HK-2 (cell line): ENCODE measurements at regions not wholly inside any gene's neighbourhood (a gene's known extent, or its start where the extent isn't known, plus 50 kb on each side); places are given as distances from the start of the nearest gene placed in this dataset.
"Not testable (repeated sequence)": the region's sequence is repeated elsewhere in the genome, so short reads cannot be mapped to it uniquely, and the experiment has no call there.

Experiments
- DNase-seq: peaks from one replicate; pipeline ENCODE4 v3.0.0-alpha.2; 2018; ENCODE audit not compliant: unreplicated experiment

DNA sequence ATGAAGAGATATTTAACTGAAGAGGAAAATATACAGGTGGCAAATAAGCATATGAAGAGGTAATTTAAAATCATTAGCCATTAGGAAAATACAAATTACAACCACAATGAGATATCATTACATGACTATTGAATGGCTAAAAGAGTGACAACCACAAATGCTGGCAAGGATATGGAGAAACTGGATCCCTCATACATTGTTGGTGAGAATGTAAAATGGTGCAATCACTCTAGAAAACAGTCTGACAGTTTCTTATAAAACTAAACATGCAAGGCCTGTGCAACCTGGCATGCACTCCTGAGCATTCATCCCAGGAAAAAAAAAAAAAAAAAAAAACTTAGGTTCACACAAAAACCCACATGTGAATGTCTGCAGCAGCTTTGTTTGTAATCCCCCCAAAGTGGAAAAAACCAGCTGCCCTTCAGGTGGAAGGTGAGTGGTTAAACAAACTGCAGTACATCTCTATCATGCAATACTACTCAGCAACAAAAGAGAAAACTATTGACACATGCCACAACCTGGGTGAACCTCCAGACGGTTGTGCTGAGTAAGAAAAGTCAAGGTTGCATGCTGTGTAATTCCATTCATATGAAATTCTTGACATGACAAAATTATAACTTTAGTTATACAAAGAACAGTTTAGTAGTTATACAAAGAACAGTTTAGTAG, 189.2 kb upstream of the IRF2BP2 start:
- DNase-seq: not testable (repeated sequence)

DNA sequence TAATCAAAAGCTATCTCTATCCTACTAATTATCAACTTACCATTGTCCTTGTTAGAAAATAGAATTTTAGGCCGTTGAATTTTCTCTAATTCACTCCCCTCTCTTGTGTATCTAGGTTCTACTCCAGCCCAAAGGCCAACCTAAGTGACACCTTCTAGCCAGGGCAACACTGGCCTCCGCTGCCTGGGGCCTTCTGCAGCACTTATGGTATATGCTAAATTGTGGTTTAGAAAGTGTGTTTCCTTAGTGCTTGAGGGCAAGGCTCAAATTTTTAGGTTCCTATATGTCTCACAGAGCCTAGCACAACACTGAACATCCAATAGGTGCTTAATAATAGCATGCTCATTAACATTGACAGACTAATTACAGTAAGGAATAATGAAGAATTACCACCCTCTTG, 187.2 kb upstream of the IRF2BP2 start:
- DNase-seq: not testable (repeated sequence)

DNA sequence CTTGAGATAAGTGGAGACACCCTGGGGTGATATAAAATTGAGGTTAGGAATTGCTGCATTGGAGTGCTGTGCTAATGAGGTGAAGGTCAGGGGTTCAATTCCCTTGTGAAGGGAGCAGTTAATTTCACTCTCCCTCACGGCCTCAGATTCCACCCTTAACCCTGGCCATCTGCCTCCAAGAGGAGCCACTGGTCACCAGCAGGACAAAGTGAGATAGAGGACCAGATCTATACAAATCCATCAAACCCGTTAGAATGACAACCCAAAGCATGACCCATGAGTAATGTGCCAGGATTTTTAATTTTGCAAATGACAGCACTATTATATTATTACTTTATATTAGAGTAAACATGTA, 186.4 kb upstream of the IRF2BP2 start:
- DNase-seq: not testable (repeated sequence)

DNA sequence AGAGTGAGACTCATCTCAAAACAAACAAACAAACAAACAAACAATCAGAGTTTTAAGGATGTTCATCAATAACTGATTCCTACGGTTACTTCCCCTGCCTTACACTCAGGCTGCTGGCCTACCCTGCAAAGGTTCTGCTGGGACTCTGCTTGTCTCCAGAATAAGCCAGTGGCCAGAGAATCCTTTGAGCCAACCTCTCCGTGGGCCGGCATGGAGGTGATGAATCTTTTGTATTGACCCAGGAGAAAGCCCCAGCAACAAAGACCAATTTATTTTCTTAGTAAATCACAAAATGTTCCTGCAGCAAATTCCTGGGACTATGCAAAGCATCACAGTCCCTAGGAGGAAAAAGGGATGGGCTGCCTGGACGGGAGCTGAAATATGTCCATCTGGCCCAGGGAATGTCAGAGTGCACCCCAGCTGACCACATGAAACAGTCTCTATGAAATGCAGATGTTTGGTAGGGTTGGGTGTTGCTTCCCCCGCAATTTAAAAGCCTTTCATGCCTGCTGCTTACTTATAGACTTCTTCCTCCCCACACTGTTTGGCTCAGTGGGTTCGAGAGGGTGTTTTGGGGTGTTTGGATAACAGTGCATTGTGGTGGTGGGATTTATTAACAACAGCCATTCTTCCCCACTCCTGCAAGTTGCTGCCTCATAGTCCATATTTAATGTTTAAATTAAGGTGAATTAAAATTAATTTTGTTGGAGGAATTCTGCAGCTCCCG, 185.9 kb upstream of the IRF2BP2 start:
- not testable (repeated sequence) for DNase-seq

DNA sequence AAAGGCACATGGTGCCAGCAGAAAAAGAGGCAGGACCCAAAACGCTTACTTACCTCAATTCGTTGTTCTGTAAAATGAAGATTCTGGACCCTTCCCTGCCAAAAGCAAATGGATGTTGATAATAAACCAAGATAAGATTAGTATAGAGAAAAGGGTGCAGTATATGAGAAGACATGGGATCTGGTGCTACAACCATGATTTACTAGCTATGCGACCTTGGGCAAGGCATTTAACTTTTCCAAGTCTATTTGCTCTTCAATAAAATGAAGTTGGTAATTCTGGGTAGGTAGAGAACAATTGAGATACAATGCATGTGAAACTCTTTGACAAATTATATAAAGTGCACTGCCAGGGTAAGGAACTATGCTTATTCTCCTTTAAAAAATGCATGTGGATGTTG, 185.0 kb upstream of the IRF2BP2 start:
- DNase-seq: not testable (repeated sequence)

DNA sequence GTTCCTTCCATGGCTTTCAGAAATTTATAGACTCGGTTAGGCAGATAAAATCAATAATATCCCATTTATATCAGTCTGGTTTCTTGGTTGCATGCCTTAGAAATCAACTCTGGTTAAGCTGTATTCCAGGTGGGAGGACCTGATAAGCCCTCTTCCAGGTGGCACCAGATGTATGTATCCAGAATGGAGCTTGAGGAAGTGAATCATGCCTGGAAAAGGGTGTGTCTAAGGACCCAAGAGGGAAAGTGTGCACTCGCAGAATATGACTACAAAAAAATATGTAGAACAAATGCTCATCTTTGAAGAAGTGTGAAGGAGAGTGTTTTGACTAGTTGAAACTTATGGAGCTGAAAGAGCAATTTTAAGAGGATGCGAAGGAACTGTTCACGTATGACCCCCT, 184.5 kb upstream of the IRF2BP2 start:
- DNase-seq: not testable (repeated sequence)

DNA sequence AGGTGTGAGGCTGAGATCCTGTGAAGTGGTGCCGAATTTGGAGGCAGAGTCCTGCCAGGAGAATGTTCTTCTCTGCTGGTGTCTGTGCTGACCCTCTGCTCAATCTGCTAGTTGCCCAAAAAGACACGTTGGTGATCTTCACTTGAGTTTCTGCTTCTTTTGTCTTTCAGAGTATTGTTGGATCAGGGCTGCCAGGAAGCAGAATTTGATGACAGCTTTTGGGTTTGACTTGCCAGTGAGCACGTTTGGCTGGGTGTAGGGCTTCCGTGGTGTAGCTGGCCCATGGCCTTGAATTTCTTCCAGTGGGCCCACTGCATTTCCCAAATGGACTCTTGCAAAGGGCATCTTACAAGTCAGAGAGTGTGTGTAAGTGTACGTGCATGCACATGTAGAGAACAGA, 183.9 kb upstream of the IRF2BP2 start:
- DNase-seq: not testable (repeated sequence)

DNA sequence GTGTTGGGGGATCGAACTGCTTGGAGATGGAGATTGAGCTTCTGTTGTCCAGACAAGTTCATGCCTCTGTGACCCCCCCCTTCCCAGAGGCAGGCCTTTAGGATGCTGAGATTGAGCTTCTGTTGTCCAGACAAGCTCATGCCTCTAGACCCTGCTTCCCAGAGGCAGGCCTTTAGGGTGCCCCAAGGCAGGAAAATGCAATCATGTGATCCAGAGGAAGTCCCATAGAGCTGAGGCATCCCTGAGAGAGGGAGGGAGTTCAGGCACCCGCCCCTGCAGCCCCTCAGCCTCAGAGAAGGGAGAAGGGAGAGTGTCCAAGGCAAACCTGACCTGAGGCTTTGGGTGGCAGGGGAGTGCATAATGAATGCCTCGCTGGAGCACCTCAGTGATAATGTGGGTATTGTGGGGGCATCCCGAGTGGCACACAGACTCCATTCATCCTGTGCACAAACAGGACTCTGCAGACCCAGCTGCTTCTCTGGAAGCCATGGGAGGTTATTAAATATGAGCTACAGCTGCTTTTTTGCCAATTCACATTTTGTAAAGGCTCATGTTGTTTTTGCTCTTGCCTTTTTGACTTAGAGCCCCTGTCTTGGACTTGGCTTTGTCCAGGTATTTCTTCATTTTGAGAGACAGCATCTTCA, 182.4 kb upstream of the IRF2BP2 start:
- DNase-seq: not testable (repeated sequence)

DNA sequence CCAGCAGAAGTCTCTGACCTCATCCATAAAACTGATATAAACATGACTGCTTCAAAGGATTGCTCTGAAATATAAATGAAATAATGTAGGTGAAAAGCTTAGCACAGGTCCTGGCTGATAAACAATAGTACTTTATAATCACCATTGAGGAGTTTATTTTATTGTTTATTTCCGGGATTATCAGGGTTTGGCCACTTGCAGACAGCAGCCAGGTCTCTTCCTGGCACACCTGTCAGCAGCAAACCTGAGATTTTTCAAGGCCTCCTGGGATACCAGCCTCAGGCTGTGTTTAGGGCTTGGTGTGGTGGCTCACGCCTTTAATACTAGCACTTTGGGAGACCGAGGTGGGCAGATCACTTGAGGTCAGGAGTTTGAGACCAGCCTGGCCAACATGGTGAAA, 181.6 kb upstream of the IRF2BP2 start:
- DNase-seq: not testable (repeated sequence)

DNA sequence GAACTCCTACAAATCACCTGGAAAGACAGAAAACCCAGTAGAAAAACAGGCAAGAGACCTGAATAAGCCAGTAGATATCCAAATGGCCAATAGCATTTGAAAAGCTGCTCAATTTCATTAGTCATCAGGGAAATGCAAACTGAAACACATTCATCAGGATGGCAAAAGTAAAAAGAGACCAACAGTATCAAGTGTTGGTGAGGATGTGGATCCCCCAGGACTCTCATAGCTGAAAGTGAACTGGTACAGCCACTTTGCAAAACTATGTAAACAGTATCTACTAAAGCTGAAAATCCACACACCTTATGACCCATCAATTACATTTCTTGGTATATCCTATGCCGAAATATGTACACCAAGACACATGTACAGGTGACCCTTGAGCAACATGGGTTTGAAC, 180.4 kb upstream of the IRF2BP2 start:
- DNase-seq: not testable (repeated sequence)

DNA sequence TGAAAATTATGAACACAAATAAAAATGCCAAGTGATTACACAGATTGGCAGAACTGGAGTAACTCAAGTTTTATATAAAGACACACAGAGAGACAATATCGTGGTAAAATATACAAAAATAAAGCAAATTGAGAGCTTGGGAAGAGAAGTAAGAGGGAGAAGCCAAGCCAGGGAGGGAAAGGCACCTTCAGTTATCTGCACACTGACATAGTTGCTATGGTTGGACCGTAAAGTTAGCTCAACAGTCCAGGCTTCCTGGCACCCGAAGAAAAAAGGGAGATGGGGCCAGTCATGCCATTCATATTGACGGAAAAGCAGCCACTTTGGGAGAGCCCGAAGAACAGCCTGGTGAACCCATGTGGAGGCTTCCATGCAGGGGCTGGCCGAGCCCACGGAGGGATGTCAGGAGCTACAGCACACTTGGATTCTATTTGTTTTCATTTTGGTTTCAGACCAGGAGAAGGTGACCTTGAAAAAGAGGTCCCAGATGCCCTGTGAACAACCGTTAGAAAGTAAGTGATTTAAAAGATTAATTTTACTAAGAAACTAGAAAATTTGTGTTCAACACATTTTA, 177.1 kb upstream of the IRF2BP2 start:
- not testable (repeated sequence) for DNase-seq

DNA sequence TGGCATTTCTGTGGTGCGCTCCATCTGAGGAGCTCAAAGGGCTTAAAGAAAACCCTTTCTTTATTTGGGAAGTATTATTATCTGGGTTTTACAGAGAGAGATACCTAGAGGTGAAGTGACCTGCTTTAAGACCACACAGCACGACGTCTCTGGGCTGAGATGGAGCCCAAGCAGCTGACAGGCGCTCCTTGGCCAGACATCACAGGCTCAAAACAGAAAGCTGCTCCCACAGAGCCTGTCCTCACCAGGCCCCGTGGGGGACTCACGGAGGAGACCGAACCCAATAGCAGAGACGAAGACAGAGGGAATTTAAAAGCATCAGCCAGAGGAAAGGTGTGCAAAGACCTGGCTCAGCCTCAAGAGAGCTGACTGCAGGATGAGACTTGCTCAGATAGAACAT, 175.9 kb upstream of the IRF2BP2 start:
- not testable (repeated sequence) for DNase-seq

DNA sequence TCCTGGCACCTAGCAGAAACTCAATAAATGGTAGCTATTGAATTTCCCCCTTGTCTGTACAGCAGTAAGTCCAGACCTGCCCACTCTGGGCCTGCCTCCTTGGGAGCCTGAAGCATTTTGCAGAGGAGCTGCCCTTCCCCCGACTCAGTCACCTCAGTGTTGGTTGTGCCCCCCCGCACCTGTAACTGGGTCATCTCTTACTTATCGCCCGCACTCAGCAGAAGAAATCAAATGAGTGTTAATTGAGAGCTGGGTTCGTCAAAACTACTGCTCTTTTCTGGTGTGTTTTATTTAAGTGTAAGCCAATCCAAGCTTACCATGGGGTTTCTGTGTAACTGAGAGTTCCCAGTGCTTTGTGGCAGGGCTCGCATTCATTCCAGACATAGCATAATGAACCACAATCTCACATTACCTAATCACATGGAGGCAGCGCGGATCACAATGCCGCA, 175.5 kb upstream of the IRF2BP2 start:
- not testable (repeated sequence) for DNase-seq

DNA sequence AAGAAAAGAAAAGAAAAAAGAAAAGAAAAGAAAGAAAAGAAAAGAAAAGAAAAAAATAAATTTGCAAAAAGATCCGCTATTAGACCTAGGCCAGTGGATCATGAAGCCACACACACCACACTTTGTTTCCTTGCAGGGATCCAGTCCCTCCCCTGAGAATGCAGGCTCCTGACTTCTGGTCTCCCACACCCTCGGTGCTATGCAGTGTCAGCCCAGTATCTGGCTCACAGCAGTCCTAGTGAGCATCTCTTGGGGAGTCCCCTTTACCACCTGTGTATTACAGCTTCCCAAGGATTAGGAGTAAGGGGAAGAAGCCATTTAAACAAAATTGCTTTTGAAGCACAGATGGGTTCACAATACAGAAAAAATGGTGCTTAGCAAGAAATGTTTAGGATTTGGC, 174.1 kb upstream of the IRF2BP2 start:
- DNase-seq: not testable (repeated sequence)

DNA sequence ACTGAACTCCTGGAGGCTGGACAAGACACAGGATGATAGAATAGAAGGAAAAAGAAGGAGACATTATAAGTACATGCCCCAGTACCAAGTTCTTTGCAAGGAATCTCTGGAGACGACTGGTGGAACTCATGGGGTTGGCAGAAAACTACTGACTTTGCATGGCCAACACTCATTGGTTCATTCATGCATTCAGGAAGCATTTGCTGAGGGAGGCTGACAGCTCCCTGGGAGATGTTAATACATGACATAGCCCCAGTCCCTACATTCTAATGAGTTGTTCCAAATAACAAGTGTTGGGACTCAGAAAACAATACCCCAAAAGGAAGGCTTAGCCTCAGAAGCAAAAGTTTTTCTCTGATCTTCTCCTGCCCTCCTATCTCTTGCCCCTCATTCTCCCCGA, 172.8 kb upstream of the IRF2BP2 start:
- DNase-seq: no peak

DNA sequence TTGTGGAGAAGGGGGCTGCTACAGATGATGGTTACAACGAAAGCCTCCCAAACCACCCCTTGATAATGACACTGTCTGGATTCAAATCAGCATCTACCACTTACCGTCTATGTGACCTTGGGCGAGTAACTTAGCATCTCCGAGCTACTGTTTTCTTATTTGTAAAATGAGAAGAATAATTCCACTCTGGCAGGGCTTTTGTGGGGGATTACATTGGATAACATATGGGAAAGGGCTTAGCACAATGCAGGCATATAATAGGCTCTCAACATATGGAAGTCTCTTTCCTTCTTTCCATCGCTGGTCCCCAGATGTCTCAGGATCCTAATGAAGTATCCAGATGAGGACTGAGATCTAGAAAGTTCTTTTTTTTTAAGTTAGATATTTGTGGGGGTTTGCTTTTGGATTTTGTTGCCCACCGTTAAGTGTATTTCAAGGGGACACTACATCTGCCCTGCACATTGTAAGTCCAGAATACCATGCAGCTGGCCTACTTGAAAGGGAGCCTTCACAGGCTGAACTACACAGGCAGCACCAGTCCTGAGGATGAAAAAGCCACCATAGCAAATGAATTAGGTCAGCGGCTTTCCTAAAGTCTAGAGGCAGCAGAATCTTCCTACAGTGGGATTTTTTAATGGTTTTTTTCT, 172.2 kb upstream of the IRF2BP2 start:
- no peak for DNase-seq

DNA sequence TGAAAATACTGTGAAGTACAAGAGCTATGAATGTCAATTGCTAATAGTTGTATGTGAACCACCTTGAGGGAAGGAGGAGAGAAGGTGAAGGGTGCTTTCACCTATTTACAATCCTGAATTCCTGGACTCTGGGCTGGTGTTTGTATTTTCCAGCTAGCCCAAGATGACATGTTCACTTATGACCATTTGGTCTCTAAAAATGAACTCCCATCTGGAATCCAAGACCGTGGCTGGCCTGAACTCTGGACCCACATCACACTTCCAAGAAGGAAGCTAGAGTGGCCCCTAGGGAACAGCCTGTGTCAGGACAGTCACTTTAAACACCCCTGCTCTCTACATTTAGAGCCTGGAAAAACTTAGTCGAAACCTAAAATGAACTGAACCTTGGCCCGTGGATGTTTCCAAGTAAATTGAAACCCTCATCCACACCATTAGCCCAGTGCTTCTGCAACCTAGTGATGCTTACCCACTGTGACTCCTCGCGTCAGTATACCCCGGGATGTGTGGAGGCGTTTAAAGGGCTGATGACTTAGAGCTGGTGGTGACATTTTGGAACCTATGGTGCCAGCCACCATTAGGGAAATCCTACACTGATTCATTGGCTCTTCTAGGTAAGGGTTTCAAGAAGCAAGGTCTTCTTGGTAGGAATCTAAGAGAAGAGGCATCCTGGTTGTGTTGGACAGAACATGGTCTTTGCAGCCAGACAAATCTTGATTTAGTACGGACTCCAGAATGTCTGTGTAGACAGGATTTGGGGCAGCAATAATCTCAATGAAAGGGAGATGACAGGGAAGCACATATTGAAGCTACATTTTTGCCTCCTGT, 171.5 kb upstream of the IRF2BP2 start:
- DNase-seq: no peak

DNA sequence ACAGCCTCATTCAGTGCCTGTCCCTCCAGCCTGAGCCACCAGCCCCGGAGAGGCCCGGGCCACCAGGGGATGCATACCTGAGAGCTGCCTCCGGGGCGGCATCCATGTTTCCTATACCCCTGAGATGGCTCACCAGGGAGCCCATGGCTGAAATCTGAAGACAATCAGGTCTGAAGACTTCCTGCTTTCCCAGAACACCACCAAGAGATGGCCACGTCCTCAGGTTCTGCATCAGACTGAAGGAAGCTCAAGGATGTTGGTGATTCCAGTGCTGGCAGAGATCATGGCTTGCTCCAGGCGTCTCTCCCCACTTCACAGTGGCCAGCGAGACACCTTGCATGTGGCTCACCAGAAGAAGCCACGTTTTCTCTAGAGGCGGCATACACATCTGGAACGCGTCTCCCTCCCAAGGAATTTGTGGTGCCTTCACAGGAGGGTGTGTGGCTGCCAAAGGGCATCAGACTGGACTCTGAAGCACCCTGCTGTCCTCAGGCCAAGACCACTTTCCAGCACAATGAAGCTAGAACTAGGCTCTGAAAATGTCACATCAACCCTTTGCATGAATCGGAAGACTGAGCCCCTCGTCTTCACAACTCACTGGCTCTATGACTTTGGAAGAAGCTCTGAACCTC, 170.7 kb upstream of the IRF2BP2 start:
- no peak for DNase-seq

DNA sequence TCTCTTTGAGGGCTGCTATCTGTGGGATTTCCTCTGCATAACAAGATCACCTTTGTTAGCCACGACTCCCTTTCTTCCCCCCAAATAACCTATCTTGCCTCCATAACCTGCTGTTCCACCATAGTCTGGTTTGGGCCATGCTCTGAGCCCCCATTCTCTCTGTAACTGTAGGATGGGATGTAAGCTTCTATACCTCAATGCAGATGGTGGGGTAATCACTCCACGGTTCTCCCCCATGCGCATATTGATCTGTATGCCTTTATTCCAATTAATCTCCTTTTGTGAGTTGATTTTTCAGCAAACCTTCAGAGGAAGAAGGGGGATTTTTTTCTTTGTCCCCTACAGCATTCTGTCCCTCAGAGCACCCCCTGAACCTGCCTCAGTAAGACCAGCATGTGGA, 170.1 kb upstream of the IRF2BP2 start:
- no peak for DNase-seq

DNA sequence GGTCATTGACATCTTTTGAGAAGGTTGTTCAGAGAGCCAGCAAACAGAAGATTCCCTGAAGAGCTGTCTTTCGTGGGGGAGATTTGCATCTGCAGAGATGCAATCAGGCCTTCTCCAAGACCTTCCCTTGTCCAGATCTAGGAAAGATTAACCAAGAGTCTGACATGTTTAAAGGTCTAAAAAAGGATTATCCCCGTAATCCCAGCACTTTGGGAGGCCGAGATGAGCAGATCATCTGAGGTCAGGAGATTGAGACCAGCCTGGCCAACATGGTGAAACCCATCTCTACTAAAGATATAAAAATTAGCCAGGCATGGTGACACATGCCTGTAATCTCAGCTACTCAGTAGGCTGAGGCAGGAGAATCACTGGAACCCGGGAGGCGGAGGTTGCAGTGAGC, 169.6 kb upstream of the IRF2BP2 start:
- DNase-seq: not testable (repeated sequence)

DNA sequence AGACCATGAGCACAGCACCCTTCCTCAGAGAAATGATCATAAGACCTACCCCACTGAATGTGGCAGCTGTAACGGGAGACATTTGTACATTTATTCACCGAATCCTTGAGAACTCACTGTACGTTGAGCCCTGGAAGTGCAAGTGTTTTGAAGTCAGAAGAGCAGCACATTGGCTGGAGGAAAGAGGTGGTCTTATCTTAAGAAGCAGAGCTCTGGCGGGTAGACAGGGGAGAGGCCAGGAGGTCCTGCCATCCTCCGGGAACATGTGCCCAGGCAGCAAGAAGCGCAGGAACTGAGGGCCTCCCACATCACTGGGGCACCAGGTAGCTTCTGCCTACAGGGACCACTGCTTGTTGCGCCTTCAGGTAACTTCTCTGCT, 169.2 kb upstream of the IRF2BP2 start:
- no peak for DNase-seq
